Left lung (tissue), 4 donors: ENCODE measurements at regions not wholly inside any gene's neighbourhood (a gene's known extent, or its start where the extent isn't known, plus 50 kb on each side); places are given as distances from the start of the nearest gene placed in this dataset.

Experiments
- ATAC-seq: fragments of 200-7000 bp; cut with Tn5 transposase; one replicate; pipeline ENCODE4 v1.9.1; 2020; ENCODE audit warnings: moderate library complexity
- DNase-seq, 4 donors: peaks; one replicate each; pipeline ENCODE4 v3.0.0-alpha.2; 2013 to 2020
- H3K27ac ChIP-seq, 2 donors: fragments of 200-600 bp; sonication (generic) in 1 of 2; one replicate each; pipeline versions ENCODE4 v1.5.0 to v1.8.0; 2020 to 2021
- H3K27me3 ChIP-seq, 2 donors: fragments of 200-600 bp; sonication (generic) in 1 of 2; one replicate each; pipeline versions ENCODE4 v1.5.0 to v1.8.0; 2020 to 2021
- H3K36me3 ChIP-seq, 2 donors: fragments of 200-600 bp; sonication (generic) in 1 of 2; one replicate each; pipeline versions ENCODE4 v1.5.0 to v1.8.0; 2020 to 2021
- H3K4me1 ChIP-seq, 2 donors: fragments of 200-600 bp; one replicate each; pipeline ENCODE4 v1.8.0; 2021
- H3K4me3 ChIP-seq, 2 donors: fragments of 200-600 bp; sonication (generic) in 1 of 2; one replicate each; pipeline versions ENCODE4 v1.5.0 to v1.8.0; 2020 to 2021; ENCODE audit warnings: mild to moderate bottlenecking in 1 of 2
- H3K9me3 ChIP-seq, 2 donors: fragments of 200-600 bp; sonication (generic) in 1 of 2; one replicate each; pipeline versions ENCODE4 v1.5.0 to v1.8.0; 2020 to 2021
- intact Hi-C, 2 donors: fragments of 100-400 bp; cut with DNase I; formaldehyde crosslinking; loops; one replicate each; pipeline versions ENCODE4 v1.11.2 to v1.14.2; 2022
- TF ChIP-seq, protein P1 (sequence below), 2 donors: fragments of 200-600 bp; sonication (generic) in 1 of 2; IDR thresholded peaks; one replicate each; pipeline versions ENCODE4 v1.5.0 to v1.8.0; 2021; ENCODE audit warnings: antibody characterized with exemption in 2 of 2
- donor health status: DM: no; HTN: yes; CAD: no.
- donor health status: DM: no; HTN: no; CAD: no.

DNA sequence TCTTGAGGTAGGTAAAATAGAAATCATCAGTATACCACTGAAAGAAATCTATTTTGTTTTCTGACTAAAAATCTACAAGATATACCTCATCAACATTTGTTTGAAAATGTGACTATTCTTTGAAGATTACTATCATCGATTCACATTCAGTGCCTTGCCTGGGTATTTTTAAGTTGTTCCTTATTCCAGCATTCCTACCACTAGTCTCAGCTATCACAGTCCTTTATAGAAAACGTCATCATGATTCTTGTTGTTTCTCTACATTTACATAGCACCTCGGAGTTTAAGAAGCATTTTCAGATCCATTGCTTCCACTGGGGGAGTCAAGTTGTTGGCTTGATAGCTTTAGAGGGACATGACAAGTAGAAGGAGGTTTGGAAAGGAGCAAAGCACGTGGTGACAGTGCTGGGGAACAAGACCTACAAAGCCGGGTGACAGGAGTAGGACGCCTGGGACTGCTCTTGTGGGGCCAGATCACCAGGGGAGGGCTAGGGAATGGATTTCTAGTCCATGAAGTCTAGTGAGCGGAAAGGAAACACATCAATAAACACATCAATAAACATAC is 61.5 kb downstream of the HES1 start:
- DNase-seq (no peak), ATAC-seq (no peak)
- Histone ChIP-seq H3K36me3 (no peaks in the 10 kb centered on the region), H3K4me3 (no peak overlapping the region), H3K4me1 (peaks cover 0 to 9% of the 10 kb centered on the region in 2 donors), H3K27ac (no peak overlapping the region), H3K9me3 (no peaks in the 10 kb centered on the region), H3K27me3 (no peaks in the 10 kb centered on the region)
- intact Hi-C loops = no loop called here
- TF ChIP-seq, protein P1, sequence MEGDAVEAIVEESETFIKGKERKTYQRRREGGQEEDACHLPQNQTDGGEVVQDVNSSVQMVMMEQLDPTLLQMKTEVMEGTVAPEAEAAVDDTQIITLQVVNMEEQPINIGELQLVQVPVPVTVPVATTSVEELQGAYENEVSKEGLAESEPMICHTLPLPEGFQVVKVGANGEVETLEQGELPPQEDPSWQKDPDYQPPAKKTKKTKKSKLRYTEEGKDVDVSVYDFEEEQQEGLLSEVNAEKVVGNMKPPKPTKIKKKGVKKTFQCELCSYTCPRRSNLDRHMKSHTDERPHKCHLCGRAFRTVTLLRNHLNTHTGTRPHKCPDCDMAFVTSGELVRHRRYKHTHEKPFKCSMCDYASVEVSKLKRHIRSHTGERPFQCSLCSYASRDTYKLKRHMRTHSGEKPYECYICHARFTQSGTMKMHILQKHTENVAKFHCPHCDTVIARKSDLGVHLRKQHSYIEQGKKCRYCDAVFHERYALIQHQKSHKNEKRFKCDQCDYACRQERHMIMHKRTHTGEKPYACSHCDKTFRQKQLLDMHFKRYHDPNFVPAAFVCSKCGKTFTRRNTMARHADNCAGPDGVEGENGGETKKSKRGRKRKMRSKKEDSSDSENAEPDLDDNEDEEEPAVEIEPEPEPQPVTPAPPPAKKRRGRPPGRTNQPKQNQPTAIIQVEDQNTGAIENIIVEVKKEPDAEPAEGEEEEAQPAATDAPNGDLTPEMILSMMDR (IDR thresholded peaks at IDR 0.05) = no peak

DNA sequence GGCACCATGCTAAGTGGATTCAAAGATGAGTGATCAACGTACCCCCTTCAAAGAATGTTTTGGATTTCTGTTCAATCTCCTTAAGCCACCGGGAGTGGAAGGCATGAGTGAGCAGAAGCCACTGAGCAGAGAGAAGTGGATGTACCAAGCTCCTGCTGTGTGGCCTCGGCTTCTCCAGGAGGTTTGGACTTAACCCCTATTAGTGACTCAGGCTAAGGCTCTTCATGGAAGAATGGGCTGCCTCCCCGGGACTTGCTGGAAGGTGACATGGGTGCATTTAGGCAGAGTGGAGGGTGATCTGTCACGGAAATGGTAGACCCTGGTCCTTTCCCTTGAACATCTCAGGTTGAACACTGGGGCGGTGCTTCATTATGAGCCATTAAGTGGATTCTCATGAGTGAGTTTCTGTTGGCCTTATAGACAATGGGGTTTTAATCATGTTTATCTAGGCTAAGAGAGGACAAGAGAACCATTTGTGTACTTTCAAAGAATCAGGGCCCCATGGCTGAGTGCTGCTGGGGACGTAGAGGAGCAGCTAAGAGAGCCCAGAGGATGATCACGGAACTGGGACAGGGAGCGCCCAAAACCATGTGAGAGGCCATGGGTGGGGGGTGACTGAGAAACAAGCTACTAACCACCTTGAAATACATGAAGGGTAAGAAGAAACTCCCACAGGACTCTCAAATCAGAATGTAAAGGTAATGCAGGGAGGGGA is 62.2 kb downstream of the HES1 start:
- Histone ChIP-seq H3K36me3 (no peaks in the 10 kb centered on the region), H3K27me3 (peaks cover 0 to 3% of the 10 kb centered on the region in 2 donors), H3K9me3 (no peaks in the 10 kb centered on the region), H3K4me3 (no peak overlapping the region), H3K4me1 (peaks cover 0 to 9% of the 10 kb centered on the region in 2 donors), H3K27ac (no peak overlapping the region)
- TF ChIP-seq, protein P1 (IDR thresholded peaks at IDR 0.05) = no peak
- DNase-seq (no peak), ATAC-seq (no peak)
- intact Hi-C loops = no loop called here

DNA sequence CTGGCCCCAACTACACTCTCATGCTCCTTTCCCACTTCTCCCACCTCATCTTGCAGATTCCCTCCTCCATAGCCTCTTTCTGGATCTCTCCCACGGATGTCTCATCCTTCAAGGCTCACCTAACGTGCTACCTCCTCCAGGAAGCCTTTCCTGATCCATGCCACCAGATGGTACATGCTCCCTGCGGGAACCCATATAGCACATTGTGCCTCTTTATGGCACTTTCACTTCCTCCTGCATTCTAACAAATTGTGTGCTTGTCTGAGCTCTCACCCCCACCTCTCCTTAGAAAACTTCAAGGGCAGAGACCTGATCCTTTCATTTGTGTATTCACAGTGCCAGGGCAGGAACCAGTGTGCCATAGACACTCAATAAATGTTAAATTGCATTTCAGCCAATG is 63.0 kb downstream of the HES1 start:
- no peak overlapping the region for H3K4me3 ChIP-seq
- no peak overlapping the region for H3K27ac ChIP-seq
- ATAC-seq (no peak), DNase-seq (no peak)
- H3K9me3 ChIP-seq = no peaks in the 10 kb centered on the region
- TF ChIP-seq, protein P1 (IDR thresholded peaks at IDR 0.05) = no peak
- H3K36me3 ChIP-seq = no peaks in the 10 kb centered on the region
- H3K4me1 ChIP-seq = peaks cover 0 to 12% of the 10 kb centered on the region in 2 donors
- intact Hi-C loops = no loop called here
- peaks cover 0 to 11% of the 10 kb centered on the region in 2 donors for H3K27me3 ChIP-seq

DNA sequence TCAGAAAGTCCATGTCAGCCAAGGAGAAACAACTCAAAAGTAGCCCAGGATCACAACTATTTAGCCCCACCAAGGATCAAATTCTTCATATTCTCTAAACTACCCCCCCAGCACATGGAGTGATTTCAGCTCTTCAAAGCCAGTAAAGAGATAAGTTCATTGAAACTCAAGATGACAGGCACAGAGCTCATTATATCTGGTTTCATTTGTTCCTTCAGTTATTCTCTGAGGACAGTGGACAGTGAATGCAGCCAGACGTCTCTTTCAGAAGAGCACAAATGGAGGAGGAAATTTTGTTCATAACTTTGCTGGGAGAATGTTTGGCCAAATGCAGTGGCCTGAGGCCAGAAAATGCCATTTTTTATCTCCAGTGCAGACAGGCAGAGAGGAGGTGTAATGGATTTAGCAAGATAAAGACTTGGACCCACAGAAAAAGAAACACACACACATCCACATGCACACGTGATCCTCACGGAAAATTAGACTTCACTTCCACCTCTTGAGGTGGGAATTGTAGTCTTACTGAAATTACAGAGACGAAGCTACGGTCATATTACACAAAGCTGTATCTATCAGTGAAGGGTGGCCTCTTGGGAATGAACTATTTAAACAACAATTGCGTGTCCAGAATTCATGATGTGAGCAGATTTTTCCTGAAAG is 64.6 kb downstream of the HES1 start:
- DNase-seq (no peak), ATAC-seq (no peak)
- H3K27me3 ChIP-seq = peaks cover 10 to 24% of the 10 kb centered on the region in 2 donors
- intact Hi-C loops = no loop called here
- TF ChIP-seq, protein P1 (IDR thresholded peaks at IDR 0.05) = no peak
- H3K9me3 ChIP-seq = no peaks in the 10 kb centered on the region
- peaks cover 0 to 16% of the 10 kb centered on the region in 2 donors for H3K4me1 ChIP-seq
- no peak overlapping the region for H3K4me3 ChIP-seq
- no peak overlapping the region for H3K27ac ChIP-seq
- no peaks in the 10 kb centered on the region for H3K36me3 ChIP-seq

DNA sequence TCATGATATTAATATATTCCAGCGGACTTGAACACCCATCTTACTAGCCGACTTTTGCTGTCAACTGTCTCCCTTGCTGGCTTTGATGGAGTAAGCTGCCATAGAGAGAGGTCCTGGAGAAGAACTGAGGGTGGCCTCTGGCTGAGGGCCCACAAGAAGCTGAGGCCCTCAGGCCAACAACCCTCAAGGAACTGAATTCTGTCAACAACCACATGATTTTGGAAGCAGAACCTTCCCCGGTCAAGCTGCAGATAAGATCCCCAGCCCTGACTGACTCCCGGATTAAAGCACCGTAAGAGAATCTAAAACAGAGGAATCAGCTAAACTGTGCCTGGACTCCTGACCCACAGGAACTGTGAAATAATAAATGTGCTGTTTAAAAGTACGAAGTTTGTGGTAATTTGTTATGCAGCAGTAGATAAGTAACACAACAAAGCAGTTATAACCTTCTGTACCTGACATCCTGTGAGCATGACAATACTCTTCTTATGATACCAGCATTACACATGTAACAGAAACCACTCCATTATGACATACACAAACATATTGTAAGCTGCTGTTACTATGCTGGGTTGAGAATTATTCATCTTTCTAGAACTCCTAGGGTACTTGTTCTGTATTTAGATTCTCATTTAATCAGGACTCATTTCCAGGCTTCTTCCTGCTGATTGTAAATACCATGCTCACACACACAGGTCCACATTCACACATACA is 66.2 kb downstream of the HES1 start:
- peaks cover 10 to 33% of the 10 kb centered on the region in 2 donors for H3K27me3 ChIP-seq
- H3K4me3 ChIP-seq = no peak overlapping the region
- no peak for ATAC-seq
- TF ChIP-seq, protein P1 (IDR thresholded peaks at IDR 0.05) = no peak
- no peaks in the 10 kb centered on the region for H3K9me3 ChIP-seq
- no peak for DNase-seq
- H3K4me1 ChIP-seq = peaks cover 11 to 31% of the 10 kb centered on the region in 2 donors
- no peak overlapping the region for H3K27ac ChIP-seq
- H3K36me3 ChIP-seq = no peaks in the 10 kb centered on the region
- intact Hi-C loops = no loop called here
